Mesothelial cell of epicardium (in vitro differentiated cells): ENCODE measurements at regions not wholly inside any gene's neighbourhood (a gene's known extent, or its start where the extent isn't known, plus 50 kb on each side); places are given as distances from the start of the nearest gene placed in this dataset.

ENCODE experiments used
- DNase-seq, 2 experiments: peaks; one replicate each; pipeline ENCODE4 v3.0.0; 2021; ENCODE audit warnings: low spot score in 2 of 2; ENCODE audit not compliant: unreplicated experiment in 2 of 2
- H3K27ac Mint-ChIP-seq: 2 replicates; pipeline ENCODE4 v1.8.0; 2021; ENCODE audit warnings: mixed read lengths
- H3K27me3 Mint-ChIP-seq: 2 replicates; pipeline ENCODE4 v1.8.0; 2021; ENCODE audit warnings: low read depth, mixed read lengths
- H3K36me3 Mint-ChIP-seq: 2 replicates; pipeline ENCODE4 v1.8.0; 2021; ENCODE audit warnings: mixed read lengths
- H3K4me1 Mint-ChIP-seq: 2 replicates; pipeline ENCODE4 v1.8.0; 2021; ENCODE audit warnings: mixed read lengths
- H3K4me3 Mint-ChIP-seq: 2 replicates; pipeline ENCODE4 v1.8.0; 2021; ENCODE audit warnings: mild to moderate bottlenecking, moderate library complexity, mixed read lengths
- H3K9me3 Mint-ChIP-seq: 2 replicates; pipeline ENCODE4 v1.8.0; 2021; ENCODE audit warnings: mixed read lengths
- CTCF ChIP-seq: fragments of 200-600 bp; sonication (generic); IDR thresholded peaks from one replicate; pipeline ENCODE4 v1.5.0; 2021; ENCODE audit warnings: antibody characterized with exemption; ENCODE audit not compliant: unreplicated experiment

GRCh38 chr2:139259422-139260051, 479.3 kb upstream of the NXPH2 start:
- no peak overlapping the region for H3K27ac Mint-ChIP-seq
- no peaks in the 10 kb centered on the region for H3K36me3 Mint-ChIP-seq
- no peak for DNase-seq
- H3K4me3 Mint-ChIP-seq = no peak overlapping the region
- no peaks in the 10 kb centered on the region for H3K4me1 Mint-ChIP-seq
- no peaks in the 10 kb centered on the region for H3K27me3 Mint-ChIP-seq
- no peak for TF ChIP-seq CTCF
- H3K9me3 Mint-ChIP-seq = no peaks in the 10 kb centered on the region

- Mint-ChIP-seq H3K9me3 (peaks cover 3% of the 10 kb centered on the region), H3K4me3 (no peak overlapping the region), H3K27me3 (no peaks in the 10 kb centered on the region), H3K36me3 (no peaks in the 10 kb centered on the region), H3K27ac (no peak overlapping the region), H3K4me1 (peaks cover 4% of the 10 kb centered on the region)
- no peak for DNase-seq
- no peak for TF ChIP-seq CTCF
Observed at GRCh38 chr2:139241286-139241685, 461.1 kb upstream of the NXPH2 start.

GRCh38 chr2:139237023-139237422, 456.8 kb upstream of the NXPH2 start:
- Mint-ChIP-seq H3K36me3 (no peaks in the 10 kb centered on the region), H3K27me3 (no peaks in the 10 kb centered on the region), H3K9me3 (no peaks in the 10 kb centered on the region), H3K4me3 (no peak overlapping the region), H3K27ac (no peak overlapping the region), H3K4me1 (peaks cover 6% of the 10 kb centered on the region)
- DNase-seq = no peak
- no peak for TF ChIP-seq CTCF

GRCh38 chr2:139230881-139231280, 450.7 kb upstream of the NXPH2 start:
- no peak overlapping the region for H3K27ac Mint-ChIP-seq
- H3K27me3 Mint-ChIP-seq = no peaks in the 10 kb centered on the region
- no peak for DNase-seq
- H3K36me3 Mint-ChIP-seq = no peaks in the 10 kb centered on the region
- no peaks in the 10 kb centered on the region for H3K9me3 Mint-ChIP-seq
- H3K4me3 Mint-ChIP-seq = no peak overlapping the region
- H3K4me1 Mint-ChIP-seq = peaks cover 6% of the 10 kb centered on the region
- TF ChIP-seq CTCF = no peak

GRCh38 chr2:139228276-139228675, 448.1 kb upstream of the NXPH2 start:
- Mint-ChIP-seq H3K9me3 (no peaks in the 10 kb centered on the region), H3K4me3 (no peak overlapping the region), H3K27ac (no peak overlapping the region), H3K27me3 (no peaks in the 10 kb centered on the region), H3K36me3 (no peaks in the 10 kb centered on the region), H3K4me1 (no peaks in the 10 kb centered on the region)
- DNase-seq = no peak
- no peak for TF ChIP-seq CTCF

- TF ChIP-seq CTCF = no peak
- H3K27me3 Mint-ChIP-seq = no peaks in the 10 kb centered on the region
- H3K36me3 Mint-ChIP-seq = no peaks in the 10 kb centered on the region
- H3K4me1 Mint-ChIP-seq = no peaks in the 10 kb centered on the region
- H3K27ac Mint-ChIP-seq = no peak overlapping the region
- DNase-seq = no peak
- no peak overlapping the region for H3K4me3 Mint-ChIP-seq
- no peaks in the 10 kb centered on the region for H3K9me3 Mint-ChIP-seq
Observed at GRCh38 chr2:139225961-139226360, 445.8 kb upstream of the NXPH2 start.
